Testis (tissue), 2 donors: ENCODE measurements at regions not wholly inside any gene's neighbourhood (a gene's known extent, or its start where the extent isn't known, plus 50 kb on each side); places are given as distances from the start of the nearest gene placed in this dataset.

ENCODE experiments used
- CTCF ChIP-seq, 3 experiments: fragments of 450-650 bp in 2 of 3; fragments of 200-600 bp in 1 of 3; sonication (generic) in 1 of 3; IDR thresholded peaks; one replicate each; pipeline ENCODE4 v1.5.1; 2016 to 2019; ENCODE audit warnings: antibody characterized with exemption in 3 of 3, mild to moderate bottlenecking in 2 of 3, moderate library complexity in 1 of 3
- POLR2A ChIP-seq: fragments of 450-650 bp; IDR thresholded peaks from one replicate; pipeline ENCODE4 v1.6.1; 2017; ENCODE audit warnings: antibody characterized with exemption, mild to moderate bottlenecking, moderate library complexity

DNA sequence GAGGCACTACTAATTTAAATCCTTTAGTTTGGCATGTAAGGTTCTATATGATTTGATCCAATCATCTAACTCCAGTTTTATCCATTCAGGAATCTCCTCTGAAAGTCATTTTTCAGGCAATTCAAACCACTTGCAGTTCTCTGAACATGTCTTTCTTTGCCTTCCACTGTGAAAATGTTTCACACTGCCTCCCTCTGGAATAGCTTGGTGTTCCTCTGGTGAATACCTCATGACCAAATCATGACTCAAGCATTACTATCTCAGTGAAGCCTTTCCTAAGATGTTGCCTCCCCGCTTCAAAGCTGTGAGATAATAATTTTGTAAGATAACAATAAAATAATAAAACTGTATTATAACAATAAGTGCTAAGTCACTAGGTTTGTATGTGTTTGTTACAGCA, 981.1 kb downstream of the DTWD2 start:
- TF ChIP-seq CTCF (IDR thresholded peaks at IDR 0.05) = no peak
- TF ChIP-seq POLR2A = no peak
